ENCODE measurements at regions not wholly inside any gene's neighbourhood (a gene's known extent, or its start where the extent isn't known, plus 50 kb on each side); places are given as distances from the start of the nearest gene placed in this dataset.

DNA sequence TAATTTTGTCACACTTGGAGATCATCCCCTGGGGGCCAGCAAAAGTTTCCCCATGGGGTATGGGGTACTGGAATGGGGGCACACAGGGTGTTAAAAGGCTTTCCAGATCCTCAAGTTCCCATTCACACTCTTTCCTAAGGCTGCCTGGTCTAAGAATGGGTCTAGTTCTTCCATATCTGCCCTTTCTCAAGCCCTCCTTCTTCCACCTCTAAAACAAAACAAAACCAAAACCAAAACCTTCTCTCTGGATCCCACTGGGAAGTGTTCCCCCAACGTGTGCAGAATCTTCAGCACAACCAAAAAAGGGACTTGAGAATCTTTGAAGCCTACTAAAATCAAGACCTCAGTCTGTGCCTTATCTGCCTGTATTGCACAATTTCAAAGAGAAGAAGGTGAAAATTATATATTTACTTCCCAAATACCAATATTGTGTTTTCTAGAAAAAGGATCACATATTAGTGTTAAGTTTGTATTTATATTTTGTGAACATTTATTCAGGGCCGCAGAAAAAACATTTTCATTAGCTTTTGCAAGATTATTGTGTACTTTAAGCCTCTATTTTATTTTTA lies 207.2 kb upstream of the TCF4 start:
- Histone ChIP-seq H3K27me3 (ENCODE audit: insufficient read depth, low read length, poor library complexity) (no peaks in the 10 kb centered on the region), H2BK15ac (replicated peaks; ENCODE audit: low read depth) (no peak overlapping the region), H3K9ac (ENCODE audit: low read length) (no peak overlapping the region), H3K79me2 (ENCODE audit: control insufficient read depth, insufficient read depth, low read length) (no peaks in the 10 kb centered on the region), H3K27ac (ENCODE audit: low read depth, low read length) (no peak overlapping the region), H4K5ac (ENCODE audit: low read length) (no peak overlapping the region), H3K4ac (ENCODE audit: low read depth, low read length) (no peak overlapping the region), H3K56ac (ENCODE audit: low read length) (no peak overlapping the region), H2BK120ac (ENCODE audit: low read depth, low read length) (no peak overlapping the region), H2AK5ac (ENCODE audit: low read length) (no peak overlapping the region), H3K4me3 (ENCODE audit: low read length) (no peak overlapping the region), H3K18ac (ENCODE audit: low read length) (peak overlapping the region; percentile 18), H4K8ac (ENCODE audit: low read depth, low read length) (peak overlapping the region; percentile 56), H2BK5ac (ENCODE audit: low read length) (no peak overlapping the region), H3K4me1 (ENCODE audit: control insufficient read depth, low read depth, low read length) (no peaks in the 10 kb centered on the region), H3K36me3 (ENCODE audit: control insufficient read depth, insufficient read depth, low read length) (no peaks in the 10 kb centered on the region), H3K23ac (ENCODE audit: low read length) (no peak overlapping the region), H3K79me1 (ENCODE audit: low read length) (no peaks in the 10 kb centered on the region), H3K4me2 (ENCODE audit: low read length) (no peak overlapping the region)
- no peak for DNase-seq
- no CpG with 5 or more reads among the region's 2 CpGs for WGBS (ENCODE audit: extremely low coverage, insufficient coverage, low lambda C conversion rate)

DNA sequence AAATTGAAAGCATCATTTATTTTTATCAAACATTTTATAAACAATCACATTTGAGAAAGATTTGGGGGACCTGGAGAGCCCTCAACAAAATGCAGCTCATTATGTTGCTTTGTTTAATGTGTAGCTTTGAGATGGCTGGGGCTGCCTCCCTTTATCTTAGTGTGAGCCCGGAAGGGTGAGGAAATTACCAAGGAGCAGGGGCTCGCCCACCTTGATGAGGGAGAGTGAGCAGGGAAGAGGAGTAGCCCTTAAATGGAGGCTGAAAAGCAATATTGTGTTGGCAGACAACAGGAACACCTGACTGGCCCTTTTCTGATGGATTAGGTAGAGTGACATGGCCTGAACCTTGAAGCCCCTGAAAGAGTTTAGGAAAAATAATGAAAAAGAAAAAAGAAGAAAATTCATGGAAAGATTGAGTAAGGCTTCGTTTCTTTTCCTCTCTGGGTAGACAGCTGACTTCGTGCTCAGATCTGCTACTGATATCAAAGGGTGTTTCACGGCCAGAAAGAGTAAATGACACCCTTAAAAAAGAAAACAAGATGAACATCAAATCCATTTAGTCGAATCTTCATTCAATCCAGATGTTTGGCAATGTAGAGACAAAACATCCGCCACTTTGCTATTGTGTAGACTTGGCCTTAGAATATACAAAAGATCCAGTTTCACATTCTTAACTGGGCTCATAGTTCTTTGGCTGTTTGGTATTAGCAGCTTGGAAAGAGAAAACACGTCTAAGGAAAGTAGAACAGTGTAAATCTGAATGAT lies 206.5 kb upstream of the TCF4 start:
- Histone ChIP-seq H2BK120ac (ENCODE audit: low read depth, low read length) (no peak overlapping the region), H3K9ac (ENCODE audit: low read length) (no peak overlapping the region), H3K4ac (ENCODE audit: low read depth, low read length) (no peak overlapping the region), H3K4me3 (ENCODE audit: low read length) (no peak overlapping the region), H3K79me2 (ENCODE audit: control insufficient read depth, insufficient read depth, low read length) (no peaks in the 10 kb centered on the region), H3K27me3 (ENCODE audit: insufficient read depth, low read length, poor library complexity) (no peaks in the 10 kb centered on the region), H3K56ac (ENCODE audit: low read length) (no peak overlapping the region), H4K8ac (ENCODE audit: low read depth, low read length) (peak overlapping the region; percentile 56), H4K5ac (ENCODE audit: low read length) (no peak overlapping the region), H3K4me2 (ENCODE audit: low read length) (no peak overlapping the region), H3K79me1 (ENCODE audit: low read length) (no peaks in the 10 kb centered on the region), H3K18ac (ENCODE audit: low read length) (no peak overlapping the region), H3K27ac (ENCODE audit: low read depth, low read length) (no peak overlapping the region), H2BK5ac (ENCODE audit: low read length) (no peak overlapping the region), H2BK15ac (replicated peaks; ENCODE audit: low read depth) (no peak overlapping the region), H3K23ac (ENCODE audit: low read length) (no peak overlapping the region), H2AK5ac (ENCODE audit: low read length) (no peak overlapping the region), H3K4me1 (ENCODE audit: control insufficient read depth, low read depth, low read length) (no peaks in the 10 kb centered on the region), H3K36me3 (ENCODE audit: control insufficient read depth, insufficient read depth, low read length) (no peaks in the 10 kb centered on the region)
- no CpG with 5 or more reads among the region's 8 CpGs for WGBS (ENCODE audit: extremely low coverage, insufficient coverage, low lambda C conversion rate)
- DNase-seq = no peak

GRCh38 chr18:55790296-55790695 lies 202.3 kb upstream of the TCF4 start:
- H4K8ac ChIP-seq (ENCODE audit: low read depth, low read length) = no peak overlapping the region
- H4K5ac ChIP-seq (ENCODE audit: low read length) = no peak overlapping the region
- no peak overlapping the region for H2BK15ac ChIP-seq (replicated peaks; ENCODE audit: low read depth)
- H3K9ac ChIP-seq (ENCODE audit: low read length) = no peak overlapping the region
- no peak overlapping the region for H3K4ac ChIP-seq (ENCODE audit: low read depth, low read length)
- H3K23ac ChIP-seq (ENCODE audit: low read length) = no peak overlapping the region
- H3K79me2 ChIP-seq (ENCODE audit: control insufficient read depth, insufficient read depth, low read length) = no peaks in the 10 kb centered on the region
- no peak overlapping the region for H3K27ac ChIP-seq (ENCODE audit: low read depth, low read length)
- no peak overlapping the region for H2BK120ac ChIP-seq (ENCODE audit: low read depth, low read length)
- no peak for DNase-seq
- H3K27me3 ChIP-seq (ENCODE audit: insufficient read depth, low read length, poor library complexity) = no peaks in the 10 kb centered on the region
- no peak overlapping the region for H2BK5ac ChIP-seq (ENCODE audit: low read length)
- no peak overlapping the region for H3K4me2 ChIP-seq (ENCODE audit: low read length)
- no peak overlapping the region for H3K4me3 ChIP-seq (ENCODE audit: low read length)
- no peaks in the 10 kb centered on the region for H3K79me1 ChIP-seq (ENCODE audit: low read length)
- no peak overlapping the region for H3K18ac ChIP-seq (ENCODE audit: low read length)
- H3K4me1 ChIP-seq (ENCODE audit: control insufficient read depth, low read depth, low read length) = no peaks in the 10 kb centered on the region
- no peak overlapping the region for H3K56ac ChIP-seq (ENCODE audit: low read length)
- H3K36me3 ChIP-seq (ENCODE audit: control insufficient read depth, insufficient read depth, low read length) = no peaks in the 10 kb centered on the region
- H2AK5ac ChIP-seq (ENCODE audit: low read length) = no peak overlapping the region

DNA sequence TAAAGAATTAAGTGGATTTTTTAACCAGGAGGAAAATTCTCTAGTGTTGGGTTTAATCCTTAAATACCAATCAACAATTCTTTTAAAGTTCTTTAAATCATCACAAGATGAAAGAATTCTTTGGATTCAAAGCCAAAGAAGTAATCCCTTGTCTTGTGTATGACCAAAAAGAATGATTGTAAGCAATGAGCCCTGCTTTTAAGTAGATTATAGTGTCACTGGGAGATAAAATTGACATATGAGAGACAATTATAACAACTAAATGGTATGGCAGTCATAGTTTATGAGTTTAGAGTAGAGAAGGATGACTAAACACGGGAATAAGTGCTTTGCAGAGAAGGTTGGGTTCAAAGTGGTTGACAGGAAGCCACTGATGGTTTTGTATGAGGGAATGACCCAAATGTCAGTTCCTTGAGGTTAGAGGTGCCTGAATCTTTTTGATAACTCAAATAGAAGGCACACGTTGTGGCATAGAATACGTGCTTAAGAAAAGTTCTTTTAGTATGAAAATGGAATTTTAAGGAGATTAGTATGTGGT lies 199.6 kb upstream of the TCF4 start:
- Histone ChIP-seq H3K4me1 (ENCODE audit: control insufficient read depth, low read depth, low read length) (no peaks in the 10 kb centered on the region), H2BK15ac (replicated peaks; ENCODE audit: low read depth) (no peak overlapping the region), H3K79me2 (ENCODE audit: control insufficient read depth, insufficient read depth, low read length) (no peaks in the 10 kb centered on the region), H2BK5ac (ENCODE audit: low read length) (no peak overlapping the region), H3K23ac (ENCODE audit: low read length) (no peak overlapping the region), H4K8ac (ENCODE audit: low read depth, low read length) (no peak overlapping the region), H2AK5ac (ENCODE audit: low read length) (no peak overlapping the region), H2BK120ac (ENCODE audit: low read depth, low read length) (no peak overlapping the region), H4K5ac (ENCODE audit: low read length) (no peak overlapping the region), H3K18ac (ENCODE audit: low read length) (no peak overlapping the region), H3K27ac (ENCODE audit: low read depth, low read length) (no peak overlapping the region), H3K4ac (ENCODE audit: low read depth, low read length) (no peak overlapping the region), H3K27me3 (ENCODE audit: insufficient read depth, low read length, poor library complexity) (no peaks in the 10 kb centered on the region), H3K9ac (ENCODE audit: low read length) (no peak overlapping the region), H3K4me2 (ENCODE audit: low read length) (no peak overlapping the region), H3K79me1 (ENCODE audit: low read length) (no peaks in the 10 kb centered on the region), H3K36me3 (ENCODE audit: control insufficient read depth, insufficient read depth, low read length) (no peaks in the 10 kb centered on the region), H3K4me3 (ENCODE audit: low read length) (no peak overlapping the region), H3K56ac (ENCODE audit: low read length) (no peak overlapping the region)
- DNase-seq = no peak
- no CpG with 5 or more reads among the region's 3 CpGs for WGBS (ENCODE audit: extremely low coverage, insufficient coverage, low lambda C conversion rate)

DNA sequence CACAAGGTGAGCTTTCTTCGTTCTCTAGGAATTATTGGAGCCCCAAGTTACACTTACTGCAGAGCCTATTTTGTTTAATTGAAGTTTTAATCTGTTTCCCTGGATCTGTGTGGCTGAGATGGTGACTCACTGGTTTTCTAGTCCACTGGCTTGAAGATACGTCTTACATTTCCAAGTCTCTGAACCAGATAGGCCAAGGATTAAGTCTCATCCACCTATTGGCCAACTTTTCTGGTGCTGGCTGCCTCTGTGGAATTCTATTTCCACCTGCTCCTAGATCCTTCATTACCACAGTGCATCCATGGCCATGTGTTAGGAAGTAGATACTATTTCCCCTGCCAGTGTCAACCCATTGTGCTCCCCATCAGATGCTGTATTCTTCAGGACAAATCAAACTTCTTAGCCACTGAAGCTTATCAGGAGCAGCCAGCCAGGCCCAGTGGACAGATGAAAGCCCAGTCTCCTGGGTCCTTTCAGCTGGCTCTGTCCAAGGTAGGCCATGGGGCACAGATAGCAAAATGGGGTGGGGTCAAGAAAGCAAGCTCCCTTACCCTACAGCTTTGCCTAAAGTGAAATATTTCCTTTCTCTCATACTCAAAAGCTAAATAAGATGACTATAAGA lies 198.8 kb upstream of the TCF4 start:
- Histone ChIP-seq H3K56ac (ENCODE audit: low read length) (no peak overlapping the region), H3K23ac (ENCODE audit: low read length) (no peak overlapping the region), H3K18ac (ENCODE audit: low read length) (no peak overlapping the region), H3K4me2 (ENCODE audit: low read length) (no peak overlapping the region), H3K9ac (ENCODE audit: low read length) (no peak overlapping the region), H4K5ac (ENCODE audit: low read length) (no peak overlapping the region), H3K36me3 (ENCODE audit: control insufficient read depth, insufficient read depth, low read length) (no peaks in the 10 kb centered on the region), H3K79me2 (ENCODE audit: control insufficient read depth, insufficient read depth, low read length) (no peaks in the 10 kb centered on the region), H4K8ac (ENCODE audit: low read depth, low read length) (no peak overlapping the region), H2BK15ac (replicated peaks; ENCODE audit: low read depth) (no peak overlapping the region), H3K27ac (ENCODE audit: low read depth, low read length) (no peak overlapping the region), H3K4ac (ENCODE audit: low read depth, low read length) (no peak overlapping the region), H3K4me1 (ENCODE audit: control insufficient read depth, low read depth, low read length) (no peaks in the 10 kb centered on the region), H3K79me1 (ENCODE audit: low read length) (no peaks in the 10 kb centered on the region), H2AK5ac (ENCODE audit: low read length) (no peak overlapping the region), H3K4me3 (ENCODE audit: low read length) (no peak overlapping the region), H2BK5ac (ENCODE audit: low read length) (no peak overlapping the region), H3K27me3 (ENCODE audit: insufficient read depth, low read length, poor library complexity) (no peaks in the 10 kb centered on the region), H2BK120ac (ENCODE audit: low read depth, low read length) (no peak overlapping the region)
- WGBS (ENCODE audit: extremely low coverage, insufficient coverage, low lambda C conversion rate) = no CpG with 5 or more reads among the region's 2 CpGs
- no peak for DNase-seq
